ENCODE measurements at regions not wholly inside any gene's neighbourhood (a gene's known extent, or its start where the extent isn't known, plus 50 kb on each side); places are given as distances from the start of the nearest gene placed in this dataset.

DNA sequence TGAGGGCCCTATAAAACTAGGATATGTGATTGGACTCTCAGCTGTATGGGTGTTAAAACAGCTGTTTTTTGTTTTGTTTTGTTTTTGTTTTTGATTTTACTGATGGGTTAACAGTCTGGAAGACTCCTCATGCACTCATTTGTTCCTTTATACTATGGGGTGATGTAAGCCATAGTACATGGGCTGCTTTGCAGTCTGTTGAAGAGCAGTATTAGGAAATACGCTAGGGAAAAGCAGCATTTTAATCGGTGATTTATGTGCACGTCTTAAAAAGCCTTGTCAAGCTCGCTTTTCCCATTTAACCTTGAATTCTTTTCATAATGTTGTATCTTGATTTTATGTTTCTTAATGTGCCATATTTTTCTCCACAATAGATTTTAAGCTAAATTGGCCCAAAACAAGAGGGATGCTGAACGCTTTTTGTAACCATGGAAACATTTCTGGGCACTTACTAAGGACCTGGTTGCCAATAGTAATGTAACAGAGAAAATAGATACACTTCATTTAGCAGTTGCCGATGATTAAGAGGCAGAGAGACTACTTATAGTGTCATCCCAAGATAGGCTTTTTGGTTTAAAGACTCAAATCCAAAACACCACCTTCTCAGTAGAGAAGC, 244.0 kb downstream of the SNAPC1 start:
- TF ChIP-seq JUND (IDR thresholded peaks at IDR 0.05) (no peak), GABPA (IDR thresholded peaks at IDR 0.05 in 1 of 2, conservative IDR thresholded peaks at IDR 0.05 in 1 of 2) (no peak), ZBTB33 (IDR thresholded peaks at IDR 0.05) (no peak), ATF3 (IDR thresholded peaks at IDR 0.05) (no peak), FOXA2 (IDR thresholded peaks at IDR 0.05) (no peak), CTCF (IDR thresholded peaks at IDR 0.05; ENCODE audit: low read depth, low read length, missing input control) (no peak), HNF4A (conservative IDR thresholded peaks at IDR 0.05) (no peak), HNF4G (IDR thresholded peaks at IDR 0.05) (no peak), YY1 (IDR thresholded peaks at IDR 0.05) (no peak), NR2F2 (IDR thresholded peaks at IDR 0.05) (no peak), RXRA (IDR thresholded peaks at IDR 0.05) (no peak), EGR1 (IDR thresholded peaks at IDR 0.05; ENCODE audit: low read depth in 2 of 2) (no peak), TAF1 (conservative IDR thresholded peaks at IDR 0.05) (no peak), RAD21 (IDR thresholded peaks at IDR 0.05) (no peak), FOXA1 (IDR thresholded peaks at IDR 0.05) (no peak)
- TF ChIP-seq, protein P1, sequence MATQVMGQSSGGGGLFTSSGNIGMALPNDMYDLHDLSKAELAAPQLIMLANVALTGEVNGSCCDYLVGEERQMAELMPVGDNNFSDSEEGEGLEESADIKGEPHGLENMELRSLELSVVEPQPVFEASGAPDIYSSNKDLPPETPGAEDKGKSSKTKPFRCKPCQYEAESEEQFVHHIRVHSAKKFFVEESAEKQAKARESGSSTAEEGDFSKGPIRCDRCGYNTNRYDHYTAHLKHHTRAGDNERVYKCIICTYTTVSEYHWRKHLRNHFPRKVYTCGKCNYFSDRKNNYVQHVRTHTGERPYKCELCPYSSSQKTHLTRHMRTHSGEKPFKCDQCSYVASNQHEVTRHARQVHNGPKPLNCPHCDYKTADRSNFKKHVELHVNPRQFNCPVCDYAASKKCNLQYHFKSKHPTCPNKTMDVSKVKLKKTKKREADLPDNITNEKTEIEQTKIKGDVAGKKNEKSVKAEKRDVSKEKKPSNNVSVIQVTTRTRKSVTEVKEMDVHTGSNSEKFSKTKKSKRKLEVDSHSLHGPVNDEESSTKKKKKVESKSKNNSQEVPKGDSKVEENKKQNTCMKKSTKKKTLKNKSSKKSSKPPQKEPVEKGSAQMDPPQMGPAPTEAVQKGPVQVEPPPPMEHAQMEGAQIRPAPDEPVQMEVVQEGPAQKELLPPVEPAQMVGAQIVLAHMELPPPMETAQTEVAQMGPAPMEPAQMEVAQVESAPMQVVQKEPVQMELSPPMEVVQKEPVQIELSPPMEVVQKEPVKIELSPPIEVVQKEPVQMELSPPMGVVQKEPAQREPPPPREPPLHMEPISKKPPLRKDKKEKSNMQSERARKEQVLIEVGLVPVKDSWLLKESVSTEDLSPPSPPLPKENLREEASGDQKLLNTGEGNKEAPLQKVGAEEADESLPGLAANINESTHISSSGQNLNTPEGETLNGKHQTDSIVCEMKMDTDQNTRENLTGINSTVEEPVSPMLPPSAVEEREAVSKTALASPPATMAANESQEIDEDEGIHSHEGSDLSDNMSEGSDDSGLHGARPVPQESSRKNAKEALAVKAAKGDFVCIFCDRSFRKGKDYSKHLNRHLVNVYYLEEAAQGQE (IDR thresholded peaks at IDR 0.05), result no peak
- TF ChIP-seq, protein P2, sequence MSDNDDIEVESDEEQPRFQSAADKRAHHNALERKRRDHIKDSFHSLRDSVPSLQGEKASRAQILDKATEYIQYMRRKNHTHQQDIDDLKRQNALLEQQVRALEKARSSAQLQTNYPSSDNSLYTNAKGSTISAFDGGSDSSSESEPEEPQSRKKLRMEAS (IDR thresholded peaks at IDR 0.05), result no peak
- DNase-seq (ENCODE audit: low spot score), result no peak
- H3K27ac ChIP-seq (ENCODE audit: low read depth in 1 of 2, low read length in 2 of 2), result no peak overlapping the region
- no peaks in the 10 kb centered on the region for H3K4me1 ChIP-seq (ENCODE audit: control insufficient read depth in 4 of 4, insufficient read depth in 4 of 4, low read length in 3 of 4)
- WGBS, result 85% methylated on average over 6 of the region's 6 CpGs
- H3K36me3 ChIP-seq (ENCODE audit: control insufficient read depth in 4 of 4, insufficient read depth in 3 of 4, low read depth in 1 of 4, low read length in 3 of 4), result no peaks in the 10 kb centered on the region
- H3K27me3 ChIP-seq (ENCODE audit: control insufficient read depth in 4 of 4, insufficient read depth in 4 of 4, low read length in 3 of 4), result no peaks in the 10 kb centered on the region
- no peaks in the 10 kb centered on the region for H3K9me3 ChIP-seq (ENCODE audit: control insufficient read depth in 4 of 4, low read length in 3 of 4)
- H3K4me3 ChIP-seq (ENCODE audit: low read depth in 1 of 3, low read length in 3 of 3), result no peak overlapping the region
- no peak overlapping the region for H3K9ac ChIP-seq (ENCODE audit: low read depth in 1 of 2, low read length in 2 of 2)
